Osteoblast (primary cell): ENCODE measurements at regions not wholly inside any gene's neighbourhood (a gene's known extent, or its start where the extent isn't known, plus 50 kb on each side); places are given as distances from the start of the nearest gene placed in this dataset.
"Not testable (repeated sequence)": the region's sequence is repeated elsewhere in the genome, so short reads cannot be mapped to it uniquely, and the experiment has no call there.

Source experiments
- DNase-seq: peaks from one replicate; pipeline ENCODE4 v3.0.0; 2011; ENCODE audit warnings: low spot score, mixed read lengths; ENCODE audit not compliant: insufficient read length; ENCODE audit errors: missing footprints
- H2AFZ ChIP-seq: 2 replicates; pipeline ENCODE4 v1.6.0; 2011; ENCODE audit warnings: mild to moderate bottlenecking, low read length
- H3K27ac ChIP-seq: 2 replicates; pipeline ENCODE4 v1.5.1; 2011; ENCODE audit warnings: mild to moderate bottlenecking, low read depth, low read length, moderate library complexity
- H3K27me3 ChIP-seq: 2 replicates; pipeline ENCODE4 v1.6.0; 2012; ENCODE audit warnings: mild to moderate bottlenecking, control low read depth, inconsistent platforms, low read length, moderate library complexity; ENCODE audit not compliant: insufficient read depth
- H3K36me3 ChIP-seq: 2 replicates; pipeline ENCODE4 v1.5.1; 2011; ENCODE audit warnings: mild to moderate bottlenecking, low read length, control low read depth, moderate library complexity; ENCODE audit not compliant: insufficient read depth
- H3K4me1 ChIP-seq: 2 replicates; pipeline ENCODE4 v1.5.1; 2011; ENCODE audit warnings: mild to moderate bottlenecking, low read length, control low read depth, moderate library complexity; ENCODE audit not compliant: insufficient read depth
- H3K4me2 ChIP-seq: 2 replicates; pipeline ENCODE4 v1.6.0; 2011; ENCODE audit warnings: mild to moderate bottlenecking, low read length; ENCODE audit not compliant: insufficient read depth
- H3K4me3 ChIP-seq: fragments of 200-600 bp; sonication (generic); 3 replicates; pipeline ENCODE4 v1.5.1; 2012; ENCODE audit warnings: mild to moderate bottlenecking, low read length, inconsistent platforms; ENCODE audit not compliant: insufficient read depth
- H3K79me2 ChIP-seq: 2 replicates; pipeline ENCODE4 v1.6.0; 2012; ENCODE audit warnings: mild to moderate bottlenecking, low read length, control low read depth, inconsistent platforms; ENCODE audit not compliant: insufficient read depth
- H3K9me3 ChIP-seq: 2 replicates; pipeline ENCODE4 v1.5.1; 2011; ENCODE audit warnings: low read depth, low read length, control low read depth
- H4K20me1 ChIP-seq: 2 replicates; pipeline ENCODE4 v1.6.0; 2012; ENCODE audit warnings: mild to moderate bottlenecking, low read length, control low read depth; ENCODE audit not compliant: insufficient read depth
- TF ChIP-seq, protein P1 (sequence below): IDR thresholded peaks from 2 replicates; pipeline ENCODE4 v1.5.1; 2011; ENCODE audit warnings: mild to moderate bottlenecking, low read depth, low read length, moderate library complexity; ENCODE audit errors: extremely low read depth

DNA sequence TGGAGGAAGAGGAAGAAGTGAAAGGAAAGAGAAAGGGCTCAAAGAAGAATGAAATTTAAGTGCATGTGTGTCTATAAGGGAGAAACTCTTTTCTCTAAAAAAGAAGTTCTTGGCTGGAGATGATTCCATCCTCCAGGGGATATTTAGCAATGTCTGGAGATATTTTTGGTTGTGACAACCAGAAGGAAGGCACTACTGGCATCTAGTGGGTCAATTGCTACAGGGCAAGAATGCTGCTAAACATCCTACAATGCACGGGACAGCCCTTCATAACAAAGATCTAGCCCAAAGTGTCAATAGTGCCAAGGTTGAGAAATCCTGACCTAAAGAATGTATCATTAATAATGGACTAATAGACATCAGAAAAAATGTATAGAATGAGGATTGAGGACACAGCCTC is 57.4 kb upstream of the ST3GAL6 start:
- Histone ChIP-seq H3K27me3 (peaks cover 10% of the 10 kb centered on the region), H3K4me1 (peaks cover 8% of the 10 kb centered on the region), H3K36me3 (no peaks in the 10 kb centered on the region), H3K4me2 (peak overlapping the region; percentile 33), H4K20me1 (no peaks in the 10 kb centered on the region), H3K4me3 (no peak overlapping the region), H3K9me3 (no peaks in the 10 kb centered on the region), H2AFZ (no peak overlapping the region), H3K27ac (no peak overlapping the region), H3K79me2 (no peaks in the 10 kb centered on the region)
- DNase-seq: no peak
- TF ChIP-seq, protein P1, sequence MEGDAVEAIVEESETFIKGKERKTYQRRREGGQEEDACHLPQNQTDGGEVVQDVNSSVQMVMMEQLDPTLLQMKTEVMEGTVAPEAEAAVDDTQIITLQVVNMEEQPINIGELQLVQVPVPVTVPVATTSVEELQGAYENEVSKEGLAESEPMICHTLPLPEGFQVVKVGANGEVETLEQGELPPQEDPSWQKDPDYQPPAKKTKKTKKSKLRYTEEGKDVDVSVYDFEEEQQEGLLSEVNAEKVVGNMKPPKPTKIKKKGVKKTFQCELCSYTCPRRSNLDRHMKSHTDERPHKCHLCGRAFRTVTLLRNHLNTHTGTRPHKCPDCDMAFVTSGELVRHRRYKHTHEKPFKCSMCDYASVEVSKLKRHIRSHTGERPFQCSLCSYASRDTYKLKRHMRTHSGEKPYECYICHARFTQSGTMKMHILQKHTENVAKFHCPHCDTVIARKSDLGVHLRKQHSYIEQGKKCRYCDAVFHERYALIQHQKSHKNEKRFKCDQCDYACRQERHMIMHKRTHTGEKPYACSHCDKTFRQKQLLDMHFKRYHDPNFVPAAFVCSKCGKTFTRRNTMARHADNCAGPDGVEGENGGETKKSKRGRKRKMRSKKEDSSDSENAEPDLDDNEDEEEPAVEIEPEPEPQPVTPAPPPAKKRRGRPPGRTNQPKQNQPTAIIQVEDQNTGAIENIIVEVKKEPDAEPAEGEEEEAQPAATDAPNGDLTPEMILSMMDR: peak; percentile 75

DNA sequence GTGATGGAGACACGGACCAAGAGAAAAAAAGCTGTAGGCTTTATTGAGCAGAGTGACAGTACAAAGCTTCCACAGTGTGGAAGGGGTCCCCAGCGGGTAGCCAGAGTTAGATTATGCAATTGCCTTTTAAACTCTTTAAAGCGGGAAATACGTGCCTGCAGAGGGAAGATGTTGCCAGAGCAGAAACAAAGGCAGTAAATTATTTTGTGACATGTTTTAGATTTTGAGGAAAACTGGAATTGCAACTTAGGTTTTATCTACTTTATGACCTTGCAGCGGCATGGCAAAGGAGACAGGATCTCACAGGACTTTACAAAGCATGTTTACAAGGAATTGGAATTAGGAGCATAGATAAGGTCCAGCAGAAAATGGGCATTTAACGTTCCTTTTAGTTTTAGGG is 54.5 kb upstream of the ST3GAL6 start:
- not testable (repeated sequence) for H3K79me2 ChIP-seq, H3K4me3 ChIP-seq, H3K9me3 ChIP-seq, H3K4me1 ChIP-seq, H3K36me3 ChIP-seq, H4K20me1 ChIP-seq, H3K4me2 ChIP-seq, H3K27ac ChIP-seq, DNase-seq, H2AFZ ChIP-seq
- H3K27me3 ChIP-seq: peaks cover 11% of the 10 kb centered on the region

DNA sequence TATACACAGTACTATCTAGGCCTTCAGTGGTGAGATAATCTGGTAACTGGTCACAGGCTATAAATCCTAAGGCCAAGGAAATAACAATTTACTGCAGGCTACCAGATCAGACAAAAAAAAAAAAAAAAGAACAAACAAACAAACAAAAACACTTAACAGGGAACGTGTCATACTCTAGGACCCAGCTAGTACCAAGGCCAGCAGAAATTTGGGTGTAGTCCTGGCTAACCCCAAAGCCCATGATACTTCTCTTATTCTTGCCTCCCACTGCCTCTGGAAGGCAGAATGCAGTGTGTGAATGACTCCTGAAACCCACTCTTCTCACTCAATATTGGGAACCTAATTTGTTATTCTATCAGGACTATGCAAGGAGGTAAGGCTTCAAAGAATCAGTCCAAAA is 53.7 kb upstream of the ST3GAL6 start:
- Histone ChIP-seq H4K20me1 (no peaks in the 10 kb centered on the region), H3K79me2 (no peaks in the 10 kb centered on the region), H3K4me1 (peaks cover 8% of the 10 kb centered on the region), H3K4me2 (no peak overlapping the region), H3K4me3 (no peak overlapping the region), H3K36me3 (no peaks in the 10 kb centered on the region), H2AFZ (no peak overlapping the region), H3K27me3 (peaks cover 14% of the 10 kb centered on the region), H3K27ac (no peak overlapping the region), H3K9me3 (no peaks in the 10 kb centered on the region)
- DNase-seq: no peak
- TF ChIP-seq, protein P1: no peak

DNA sequence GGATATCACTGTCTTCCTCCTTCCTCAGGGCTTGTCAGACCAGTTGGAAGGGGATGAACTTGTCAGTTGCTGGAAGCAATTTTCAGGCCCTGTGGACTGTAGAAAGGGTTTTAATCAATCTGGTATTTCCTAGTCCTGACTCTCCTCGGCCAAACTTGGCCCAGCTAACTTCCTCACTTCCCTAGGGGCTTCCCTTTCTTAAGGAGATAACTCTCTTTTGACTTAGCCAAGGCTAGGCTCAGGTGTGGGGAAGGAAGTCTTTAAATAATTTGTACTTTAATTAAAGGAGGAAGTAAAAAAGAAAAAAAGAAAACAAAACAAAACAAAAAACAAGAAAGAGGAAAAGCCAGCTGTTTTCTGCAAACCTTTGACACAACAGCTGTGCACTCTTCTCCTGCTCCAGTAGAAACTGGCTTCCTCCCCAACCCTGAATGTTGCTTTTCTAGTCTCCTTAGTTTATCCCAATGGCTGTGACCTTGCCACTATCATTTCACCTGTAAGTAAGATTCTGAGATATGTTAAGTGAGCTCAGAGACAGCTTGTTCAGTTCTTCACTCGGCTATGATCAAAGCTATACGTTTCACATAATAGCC is 53.0 kb upstream of the ST3GAL6 start:
- Histone ChIP-seq H3K27me3 (peaks cover 14% of the 10 kb centered on the region), H3K36me3 (no peaks in the 10 kb centered on the region), H3K4me2 (no peak overlapping the region), H3K4me1 (peaks cover 6% of the 10 kb centered on the region), H3K27ac (no peak overlapping the region), H2AFZ (no peak overlapping the region), H3K79me2 (no peaks in the 10 kb centered on the region), H3K4me3 (no peak overlapping the region), H4K20me1 (no peaks in the 10 kb centered on the region), H3K9me3 (no peaks in the 10 kb centered on the region)
- no peak for DNase-seq
- TF ChIP-seq, protein P1: no peak
